ENCODE measurements at regions not wholly inside any gene's neighbourhood (a gene's known extent, or its start where the extent isn't known, plus 50 kb on each side); places are given as distances from the start of the nearest gene placed in this dataset.

DNA sequence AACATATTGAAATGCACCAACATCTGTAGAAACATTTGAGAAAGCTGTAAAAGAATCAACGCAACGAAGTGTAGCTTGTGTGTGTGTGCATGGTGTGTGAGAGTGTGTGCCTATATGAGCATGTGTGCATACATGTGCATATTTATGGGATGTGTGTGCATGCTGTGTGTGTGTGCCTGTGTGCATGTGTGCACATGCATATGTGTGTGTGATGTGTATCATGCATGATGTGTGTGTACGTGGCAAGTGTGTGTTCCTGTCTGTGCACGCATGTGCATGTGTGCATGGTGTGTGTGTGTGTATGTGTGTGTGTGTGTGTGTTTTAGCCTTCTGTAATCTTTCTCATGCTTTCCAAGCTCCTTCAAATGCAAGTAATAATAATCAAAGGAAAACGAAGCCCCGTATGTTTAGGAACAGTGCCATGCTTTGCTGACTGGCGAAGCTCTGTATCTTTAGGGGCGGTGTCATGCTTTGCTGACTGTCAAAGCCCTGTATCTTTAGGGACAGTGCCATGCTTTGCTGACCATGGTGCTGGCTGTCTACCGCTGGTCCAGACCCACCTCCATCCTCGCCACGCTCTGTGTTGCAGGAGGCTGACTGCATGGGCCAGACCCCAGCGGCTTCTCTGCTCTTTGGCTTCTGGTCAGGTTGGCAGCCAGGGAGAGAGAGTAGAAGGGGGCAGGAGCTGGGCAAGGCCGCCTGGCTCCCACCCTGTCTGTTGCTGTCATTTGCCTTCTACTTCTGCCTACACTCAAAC, 129.2 kb downstream of the ASB1 start:
- Histone ChIP-seq H3K4me3 (no peak overlapping the region), H3K9me3 (no peaks in the 10 kb centered on the region), H3K27me3 (peaks cover 0 to 3% (median 0%) of the 10 kb centered on the region in 3 donors), H3K4me1 (no peaks in the 10 kb centered on the region), H3K27ac (no peak overlapping the region), H3K36me3 (no peaks in the 10 kb centered on the region)
- no peak for TF ChIP-seq CTCF (IDR thresholded peaks at IDR 0.05 in 4 of 5, conservative IDR thresholded peaks at IDR 0.05 in 1 of 5)
- no peak for TF ChIP-seq POLR2A (IDR thresholded peaks at IDR 0.05)
- DNase-seq (no peak), ATAC-seq (no peak)
- in situ Hi-C loops (cut with MboI; ENCODE audit: low sequenced_read_pairs in 4 of 4) (no loop called here), intact Hi-C loops (cut with DNase I; ENCODE audit: low total_unique reads) (no loop called here)

DNA sequence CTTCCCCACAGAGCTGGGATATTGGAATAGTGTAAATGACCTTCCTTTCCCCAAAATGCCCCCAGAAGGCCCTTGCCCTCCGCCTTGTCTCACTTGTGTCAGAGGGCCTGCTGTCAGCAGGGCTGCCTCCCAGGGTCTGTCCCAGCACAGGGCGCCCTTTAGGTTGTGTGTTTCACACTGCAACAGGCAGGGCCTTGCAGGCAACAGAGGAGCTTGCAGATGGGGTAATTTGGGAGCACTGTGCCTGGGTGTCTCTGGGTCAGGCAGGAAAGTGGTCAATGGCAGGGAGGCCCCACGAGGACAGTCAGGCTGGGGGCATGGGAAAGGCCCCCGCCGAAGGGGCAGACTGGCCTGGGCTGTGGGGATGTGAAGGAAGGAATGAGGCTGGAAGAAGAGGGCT, 130.7 kb downstream of the ASB1 start:
- no peak overlapping the region for H3K27ac ChIP-seq
- no peaks in the 10 kb centered on the region for H3K9me3 ChIP-seq
- ATAC-seq (no peak), DNase-seq (no peak)
- TF ChIP-seq CTCF (IDR thresholded peaks at IDR 0.05 in 4 of 5, conservative IDR thresholded peaks at IDR 0.05 in 1 of 5) (no peak), POLR2A (IDR thresholded peaks at IDR 0.05) (no peak)
- peaks cover 0 to 3% (median 0%) of the 10 kb centered on the region in 3 donors for H3K27me3 ChIP-seq
- H3K36me3 ChIP-seq = no peaks in the 10 kb centered on the region
- intact Hi-C loops (cut with DNase I; ENCODE audit: low total_unique reads) (no loop called here), in situ Hi-C loops (cut with MboI; ENCODE audit: low sequenced_read_pairs in 4 of 4) (no loop called here)
- H3K4me3 ChIP-seq = no peak overlapping the region
- H3K4me1 ChIP-seq = no peaks in the 10 kb centered on the region

DNA sequence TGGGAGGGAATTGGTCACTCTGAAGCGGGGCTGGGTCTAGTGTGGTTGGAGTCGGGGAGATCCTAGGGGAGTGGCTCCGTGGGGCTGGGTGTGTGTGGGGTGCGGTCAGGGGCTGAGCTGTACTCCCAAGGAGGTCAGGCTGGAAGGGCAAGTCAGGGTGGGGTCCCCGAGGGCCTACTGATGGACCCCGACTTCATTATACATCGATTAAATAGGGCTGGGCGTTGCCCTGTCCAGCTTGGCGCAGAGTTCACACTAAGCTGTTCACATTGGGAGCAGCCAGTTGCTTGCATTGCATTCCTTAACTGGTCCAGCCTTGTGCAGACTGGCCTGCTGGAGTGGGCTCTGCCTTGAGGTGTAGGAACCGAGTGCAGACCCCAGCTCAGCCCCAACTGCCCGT, 131.2 kb downstream of the ASB1 start:
- intact Hi-C loops (cut with DNase I; ENCODE audit: low total_unique reads) (no loop called here), in situ Hi-C loops (cut with MboI; ENCODE audit: low sequenced_read_pairs in 4 of 4) (no loop called here)
- Histone ChIP-seq H3K27me3 (peaks cover 0 to 3% (median 0%) of the 10 kb centered on the region in 3 donors), H3K4me3 (no peak overlapping the region), H3K9me3 (no peaks in the 10 kb centered on the region), H3K27ac (no peak overlapping the region), H3K4me1 (no peaks in the 10 kb centered on the region), H3K36me3 (no peaks in the 10 kb centered on the region)
- DNase-seq (no peak), ATAC-seq (no peak)
- TF ChIP-seq CTCF (IDR thresholded peaks at IDR 0.05 in 4 of 5, conservative IDR thresholded peaks at IDR 0.05 in 1 of 5) = no peak
- no peak for TF ChIP-seq POLR2A (IDR thresholded peaks at IDR 0.05)

- intact Hi-C loops (cut with DNase I; ENCODE audit: low total_unique reads) (no loop called here), in situ Hi-C loops (cut with MboI; ENCODE audit: low sequenced_read_pairs in 4 of 4) (no loop called here)
- Histone ChIP-seq H3K27ac (no peak overlapping the region), H3K27me3 (peaks cover 0 to 3% (median 0%) of the 10 kb centered on the region in 3 donors), H3K4me1 (no peaks in the 10 kb centered on the region), H3K36me3 (no peaks in the 10 kb centered on the region), H3K9me3 (no peaks in the 10 kb centered on the region), H3K4me3 (no peak overlapping the region)
- DNase-seq (no peak), ATAC-seq (no peak)
- TF ChIP-seq CTCF (IDR thresholded peaks at IDR 0.05 in 4 of 5, conservative IDR thresholded peaks at IDR 0.05 in 1 of 5) = no peak
- TF ChIP-seq POLR2A (IDR thresholded peaks at IDR 0.05) = no peak
Measured at GRCh38 chr2:238558456-238559099, 131.9 kb downstream of the ASB1 start.
